ENCODE measurements at regions not wholly inside any gene's neighbourhood (a gene's known extent, or its start where the extent isn't known, plus 50 kb on each side); places are given as distances from the start of the nearest gene placed in this dataset.

GRCh38 chr12:89985935-89986334, 277.3 kb upstream of the ATP2B1 start:
- TF ChIP-seq CTCF (IDR thresholded peaks at IDR 0.05; ENCODE audit: poor library complexity, severe bottlenecking) (no peak), REST (IDR thresholded peaks at IDR 0.05; ENCODE audit: borderline replicate concordance) (no peak), POLR2AphosphoS5 (IDR thresholded peaks at IDR 0.05) (peak; percentile 35), EZH2 (IDR thresholded peaks at IDR 0.05; ENCODE audit: borderline replicate concordance, insufficient read depth, low read length, poor library complexity, severe bottlenecking) (no peak), SMC3 (conservative IDR thresholded peaks at IDR 0.05; ENCODE audit: poor library complexity) (no peak)

Data from neural cell (in vitro differentiated cells).